NCI-H526 (cell line): ENCODE measurements at regions not wholly inside any gene's neighbourhood (a gene's known extent, or its start where the extent isn't known, plus 50 kb on each side); places are given as distances from the start of the nearest gene placed in this dataset.

Experiments
- DNase-seq, 2 experiments: peaks; one replicate each; lab custom pipeline; 2025; lab: John Stamatoyannopoulos, UW

DNA sequence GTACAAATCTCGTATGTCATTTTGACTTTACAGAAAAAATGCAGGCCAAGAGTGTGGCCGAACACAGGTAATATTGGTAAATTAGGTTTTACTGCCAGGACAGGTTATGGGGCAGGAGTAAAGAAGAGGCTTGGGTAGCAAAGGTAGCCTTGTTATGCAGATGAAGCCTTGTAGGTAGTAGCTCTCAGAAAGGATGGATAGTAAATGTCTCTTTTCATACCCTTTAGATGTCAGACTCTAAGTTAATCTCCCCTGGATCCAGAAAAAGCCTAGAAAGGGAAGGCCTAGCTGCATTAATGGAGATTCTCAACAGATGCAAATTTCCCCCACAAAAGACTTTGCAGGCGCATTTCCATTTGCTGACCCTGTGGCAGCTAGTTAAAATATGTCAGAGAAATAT is 1445.1 kb upstream of the CADM2 start:
- DNase-seq, result no peak

DNA sequence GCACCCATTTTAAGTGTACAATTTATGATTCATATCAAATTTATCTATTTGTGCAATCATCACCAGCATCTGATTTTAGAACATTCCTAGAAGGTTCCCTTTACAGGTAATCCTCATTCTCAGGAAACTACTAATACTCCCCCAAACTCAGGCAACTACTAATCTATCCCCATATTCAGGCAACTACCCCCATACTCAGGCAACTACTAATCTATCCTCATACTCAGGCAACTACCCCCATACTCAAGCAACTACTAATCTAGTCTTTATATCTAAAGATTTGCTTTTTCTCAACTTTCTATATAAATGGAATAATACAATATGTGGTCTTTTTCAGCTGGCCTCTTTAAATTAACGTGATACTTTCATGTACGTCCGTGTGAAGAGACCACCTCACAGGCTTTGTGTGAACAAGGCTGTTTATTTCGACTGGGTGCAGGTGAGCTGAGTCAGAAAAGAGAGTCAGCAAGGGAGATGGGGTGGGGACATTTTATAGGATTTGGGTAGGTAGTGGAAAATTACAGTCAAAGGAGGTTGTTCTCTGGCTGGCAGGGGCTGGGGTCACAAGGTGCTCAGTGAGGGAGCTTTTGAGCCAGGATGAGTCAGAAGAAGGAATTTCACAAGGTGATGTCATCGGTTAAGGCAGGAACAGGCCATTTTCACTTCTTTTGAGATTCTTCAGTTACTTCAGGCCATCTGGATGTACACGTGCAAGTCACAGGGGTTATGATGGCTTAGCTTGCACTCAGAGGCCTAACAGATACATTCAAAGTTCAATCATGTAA is 1444.5 kb upstream of the CADM2 start:
- no peak for DNase-seq

DNA sequence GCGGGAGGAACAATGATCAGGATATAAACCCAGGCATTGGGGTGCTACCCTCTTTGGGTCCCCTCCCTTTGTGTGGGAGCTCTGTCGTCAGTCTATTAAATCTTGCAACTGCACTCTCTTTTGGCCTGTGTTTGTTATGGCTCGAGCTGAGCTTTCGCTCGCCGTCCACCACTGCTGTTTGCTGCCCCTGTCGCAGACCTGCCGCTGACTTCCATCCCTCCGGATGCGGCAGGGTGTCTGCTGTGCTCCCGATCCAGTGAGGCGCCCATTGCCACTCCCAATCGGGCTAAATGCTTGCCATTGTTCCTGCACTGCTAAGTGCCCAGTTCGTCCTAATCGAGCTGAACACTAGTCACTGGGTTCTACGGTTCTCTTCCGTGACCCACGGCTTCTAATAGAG is 1443.7 kb upstream of the CADM2 start:
- DNase-seq, result no peak

DNA sequence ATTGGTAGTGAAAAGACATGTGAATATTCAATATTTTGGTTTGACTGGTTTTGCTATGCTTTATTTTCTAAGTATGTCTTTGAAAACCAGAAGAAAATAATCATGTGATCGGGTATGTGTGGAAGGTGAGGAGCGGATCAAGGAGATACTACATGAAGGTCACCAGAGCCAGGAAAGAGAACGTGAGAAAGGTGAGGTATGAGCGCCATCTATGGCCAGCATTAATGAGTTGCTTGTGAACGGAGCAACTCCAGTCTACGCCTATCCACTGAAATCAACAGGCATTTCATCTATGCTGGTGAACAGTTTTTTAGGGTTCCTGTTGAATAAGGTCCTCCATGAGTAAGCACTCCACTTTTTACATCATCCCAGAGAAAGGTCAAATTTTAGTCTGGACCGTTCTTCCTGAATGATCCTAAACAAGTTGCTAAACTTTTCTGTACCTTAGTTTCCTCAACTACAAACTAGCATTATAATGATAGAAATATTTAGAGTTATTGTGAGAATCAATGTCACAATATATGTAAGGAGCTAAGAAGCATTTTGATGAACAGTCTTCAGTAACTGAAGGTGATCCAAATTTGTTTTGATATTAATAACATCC is 1435.2 kb upstream of the CADM2 start:
- peak; percentile 48 to 65 for DNase-seq

DNA sequence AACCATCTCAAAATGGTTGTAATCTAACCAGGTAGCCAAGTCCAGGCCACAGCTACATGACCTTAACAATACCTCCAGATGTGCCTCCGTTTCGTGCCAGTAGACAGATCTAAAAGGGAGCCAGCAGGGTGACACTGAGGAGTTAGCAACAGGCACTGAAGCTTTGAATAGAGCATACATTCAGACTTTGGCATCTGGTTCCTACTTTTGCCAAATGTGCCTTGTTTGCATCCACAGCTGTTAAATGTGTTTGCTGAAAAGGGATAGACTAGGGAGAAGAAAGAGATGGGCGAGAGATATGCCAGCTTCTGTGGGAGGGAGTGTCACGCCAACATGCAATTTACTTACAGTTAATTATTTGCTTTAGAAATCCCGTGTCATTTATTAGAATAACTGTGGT is 1433.9 kb upstream of the CADM2 start:
- peak; percentile 5 to 12 for DNase-seq

DNA sequence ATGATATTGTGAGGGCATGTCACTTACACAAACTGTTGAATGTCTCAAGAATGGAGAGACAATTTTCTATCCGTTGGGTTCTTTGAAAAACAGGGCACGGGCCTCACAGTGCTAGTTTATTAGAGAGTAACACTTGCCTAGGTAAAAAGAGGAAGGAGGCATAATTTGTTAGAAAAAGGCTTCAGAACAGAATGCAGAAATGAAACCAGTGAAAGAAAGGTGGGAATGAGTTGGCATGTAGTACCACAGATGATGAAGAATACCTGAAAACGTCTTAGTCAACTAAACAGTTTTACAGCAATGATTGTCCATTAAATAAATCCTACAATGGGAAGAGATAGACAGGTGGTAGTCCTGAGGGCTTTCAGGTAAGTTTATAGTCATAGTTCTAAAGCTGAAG is 1399.7 kb upstream of the CADM2 start:
- no peak for DNase-seq

DNA sequence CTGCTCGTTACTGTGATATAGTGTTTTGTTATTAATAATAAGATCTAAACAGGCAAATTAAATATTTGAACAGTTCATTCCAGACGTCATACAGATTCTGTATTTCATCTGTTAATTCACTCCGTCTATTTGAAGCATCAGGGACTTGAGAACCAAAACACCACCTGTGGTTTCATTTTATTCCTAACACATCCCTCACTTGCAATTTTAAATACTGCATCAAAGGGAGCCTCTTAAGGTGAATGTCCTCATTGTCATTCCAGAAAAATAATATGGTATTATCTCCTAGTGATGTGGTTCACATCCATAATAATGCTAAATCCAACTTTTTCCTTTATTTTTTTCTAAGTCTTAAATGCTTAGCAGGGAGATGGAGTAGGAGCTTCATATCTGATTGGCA is 1390.9 kb upstream of the CADM2 start:
- no peak for DNase-seq

DNA sequence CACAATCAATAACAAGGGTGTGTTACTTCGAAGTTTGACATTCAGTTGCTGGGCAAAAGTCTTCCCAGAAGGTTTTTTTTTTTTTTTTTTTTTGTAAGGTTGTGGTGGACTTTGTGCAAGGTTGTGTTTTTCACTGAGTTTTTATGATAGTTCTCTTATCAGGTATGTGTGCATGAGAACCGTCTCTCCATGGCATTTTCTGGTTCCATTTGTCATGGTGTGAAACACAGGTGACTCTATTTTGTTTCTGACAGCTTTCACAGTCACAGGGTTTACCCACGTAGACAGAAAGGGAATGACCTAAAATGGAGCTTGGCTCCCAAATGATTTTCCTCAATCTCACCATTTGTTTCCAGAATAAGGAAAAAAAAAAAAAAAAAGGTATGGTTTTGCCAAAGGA is 1377.2 kb upstream of the CADM2 start:
- DNase-seq, result no peak

DNA sequence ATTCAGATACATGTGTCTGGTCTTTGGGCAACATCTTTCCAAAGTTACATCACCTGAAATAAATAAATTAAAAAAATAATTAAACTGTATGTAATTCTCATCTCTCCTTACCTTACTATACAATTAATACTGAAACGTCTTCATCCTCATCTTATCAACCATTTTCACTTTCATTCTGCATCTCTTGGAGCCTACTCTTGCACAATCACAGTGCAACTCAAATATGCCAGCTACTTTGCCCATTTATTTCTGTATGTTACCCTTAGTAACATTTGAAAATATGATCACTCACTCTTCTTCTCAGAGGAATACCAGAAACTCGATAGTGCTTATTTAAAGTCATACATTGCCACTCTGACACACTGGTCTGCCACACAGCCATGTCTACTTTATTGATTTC is 1357.1 kb upstream of the CADM2 start:
- no peak for DNase-seq

DNA sequence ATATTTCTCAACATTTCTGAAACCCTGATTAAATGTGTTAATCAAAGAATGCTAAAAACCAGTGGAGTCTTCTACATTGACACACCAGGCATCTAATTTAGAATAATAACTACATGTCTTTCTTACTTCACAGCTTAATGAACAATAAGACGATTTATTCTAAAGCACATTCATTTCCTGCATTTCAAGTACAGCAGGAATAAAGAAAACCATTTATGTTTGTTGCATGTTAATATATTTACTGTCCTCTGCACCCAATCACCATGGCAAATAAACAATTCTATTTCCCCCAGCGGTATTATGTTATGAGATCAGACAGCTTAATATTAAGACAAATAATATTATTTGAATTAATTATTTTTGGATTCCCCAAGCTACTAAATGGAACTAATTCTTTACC is 1336.3 kb upstream of the CADM2 start:
- DNase-seq, result no peak

DNA sequence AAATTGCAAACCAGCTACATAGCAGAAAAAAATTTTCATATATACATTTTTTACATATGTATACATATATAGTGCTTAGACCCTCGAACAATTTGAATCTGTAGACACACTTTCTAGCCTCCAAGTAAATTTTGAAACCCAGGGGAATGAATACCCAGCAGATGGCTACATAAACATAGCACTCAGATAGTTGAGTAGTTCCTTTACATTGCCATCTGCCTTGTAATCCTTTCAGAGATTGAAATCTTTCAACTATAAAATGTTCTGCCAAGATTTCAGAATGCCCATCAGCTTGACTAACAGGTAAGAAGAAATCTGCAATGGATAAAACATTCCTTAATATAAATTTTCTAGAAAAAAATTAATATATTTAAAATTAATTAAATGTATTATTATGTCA is 1333.5 kb upstream of the CADM2 start:
- peak in 1 of 2 experiments; percentile 16 for DNase-seq

DNA sequence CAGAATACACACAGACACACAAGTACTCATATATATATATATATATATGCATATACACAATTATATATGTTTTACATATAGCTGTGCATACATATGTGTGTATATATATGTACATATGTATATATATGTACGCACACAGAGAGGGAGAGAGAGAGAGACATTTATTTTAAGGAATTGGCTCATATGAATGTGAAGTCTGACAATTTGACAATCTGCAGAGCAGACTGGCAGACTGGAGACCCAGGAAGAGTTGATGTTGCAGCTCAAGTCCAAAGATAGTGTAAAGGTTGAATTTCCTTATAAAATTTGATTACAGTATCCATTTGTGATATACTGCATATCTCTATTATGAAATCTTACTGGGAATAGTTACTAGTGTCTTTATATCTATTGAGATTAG is 1330.3 kb upstream of the CADM2 start:
- DNase-seq, result no peak

DNA sequence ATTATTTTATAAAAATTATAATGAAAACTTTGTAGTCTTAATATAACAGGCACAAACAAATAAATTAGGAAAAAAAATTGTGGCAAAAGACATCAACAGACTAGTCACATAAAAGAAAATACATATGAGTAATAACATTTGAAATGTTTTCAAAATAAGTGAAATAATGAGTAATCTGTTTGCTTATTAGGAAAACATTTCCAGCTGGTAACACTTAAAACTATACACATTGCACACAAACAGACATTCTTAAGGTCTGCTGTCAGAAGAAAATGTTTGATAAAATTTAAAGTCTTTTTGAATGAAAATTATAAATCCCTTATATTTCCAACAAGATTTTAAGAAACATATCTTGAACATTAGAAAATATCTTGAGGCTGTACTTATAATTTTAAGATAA is 1326.3 kb upstream of the CADM2 start:
- DNase-seq, result no peak

DNA sequence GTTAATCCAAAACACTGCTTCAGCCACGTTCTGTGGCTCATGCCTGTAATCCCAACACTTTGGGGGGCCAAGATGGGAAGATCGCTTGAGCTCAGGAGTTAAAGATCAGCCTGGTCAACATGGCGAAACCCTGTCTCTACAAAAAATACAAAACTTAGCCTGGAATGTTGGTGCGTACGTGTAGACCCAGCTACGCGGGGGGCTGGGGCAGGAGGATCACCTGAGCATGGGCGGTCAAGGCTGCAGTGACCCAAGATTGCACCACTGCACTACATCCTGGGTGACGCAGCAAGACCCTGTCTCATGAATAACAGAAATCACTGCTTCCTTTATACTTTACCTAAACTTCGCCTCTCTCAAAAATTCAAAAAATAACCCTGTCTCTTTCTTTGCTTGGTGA is 1325.0 kb upstream of the CADM2 start:
- DNase-seq, result no peak

DNA sequence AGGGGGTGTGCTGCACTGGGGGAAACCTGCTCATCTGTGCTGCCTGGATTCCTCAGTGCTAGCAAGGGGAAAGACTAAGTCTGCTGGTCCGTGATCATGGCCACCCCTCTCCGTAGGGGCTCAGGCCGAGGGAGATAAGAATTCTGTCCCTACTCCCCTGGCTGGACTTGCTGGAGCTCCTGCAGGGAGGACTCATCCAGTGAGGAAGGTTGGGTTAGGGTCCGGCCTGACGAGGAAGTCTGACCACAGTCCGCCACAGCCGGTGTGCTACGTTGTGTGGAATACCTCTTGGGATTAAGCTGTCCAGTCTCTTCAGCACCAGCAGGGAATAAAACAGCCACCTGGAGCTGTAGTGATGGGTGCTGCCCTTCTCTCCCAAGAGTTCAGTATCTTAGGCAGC is 1309.1 kb upstream of the CADM2 start:
- DNase-seq, result no peak

DNA sequence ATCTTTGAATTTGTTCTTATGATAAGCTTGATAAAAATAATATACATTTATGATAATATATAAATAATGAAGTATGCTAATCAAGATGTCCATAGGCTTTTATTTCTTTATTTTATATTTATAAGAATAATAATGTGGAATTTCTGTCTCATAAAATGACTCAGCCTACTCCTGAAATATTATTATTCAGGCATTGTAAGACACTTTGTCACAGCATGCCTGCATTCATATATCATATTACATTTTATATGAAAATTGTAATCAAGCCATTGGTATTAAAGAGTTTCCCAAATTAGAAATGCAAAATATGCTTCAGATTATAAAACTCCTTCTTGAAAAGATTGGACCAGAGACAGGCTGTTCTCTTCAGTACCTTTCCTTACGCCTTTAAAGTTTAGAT is 1303.7 kb upstream of the CADM2 start:
- DNase-seq, result no peak

DNA sequence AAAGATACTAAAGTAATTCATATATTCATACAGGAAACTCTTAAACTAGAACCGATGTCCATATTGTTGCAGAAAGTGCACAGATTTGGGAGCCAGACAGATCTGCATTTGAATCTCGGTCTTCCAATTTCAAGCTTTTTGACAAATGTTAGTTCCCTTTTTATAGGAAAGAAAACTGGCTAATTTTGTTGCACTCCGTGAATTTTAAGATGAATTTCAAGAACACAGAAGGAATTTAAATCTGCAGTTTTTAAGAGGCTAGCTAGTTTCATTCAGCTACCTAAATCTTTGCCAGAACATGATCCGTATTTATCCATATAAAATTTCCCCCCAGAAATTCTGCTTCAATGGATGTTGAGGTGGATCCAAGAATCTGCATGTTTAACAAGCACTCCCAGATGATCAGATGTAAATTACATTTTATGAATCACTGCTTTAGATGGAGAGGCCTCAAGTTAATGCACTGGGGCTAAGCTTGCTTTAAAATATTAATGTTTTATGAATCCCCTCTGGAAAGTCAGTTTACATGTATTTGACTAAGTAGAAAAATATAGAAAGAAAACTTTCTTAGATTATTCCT is 1296.3 kb upstream of the CADM2 start:
- no peak for DNase-seq

DNA sequence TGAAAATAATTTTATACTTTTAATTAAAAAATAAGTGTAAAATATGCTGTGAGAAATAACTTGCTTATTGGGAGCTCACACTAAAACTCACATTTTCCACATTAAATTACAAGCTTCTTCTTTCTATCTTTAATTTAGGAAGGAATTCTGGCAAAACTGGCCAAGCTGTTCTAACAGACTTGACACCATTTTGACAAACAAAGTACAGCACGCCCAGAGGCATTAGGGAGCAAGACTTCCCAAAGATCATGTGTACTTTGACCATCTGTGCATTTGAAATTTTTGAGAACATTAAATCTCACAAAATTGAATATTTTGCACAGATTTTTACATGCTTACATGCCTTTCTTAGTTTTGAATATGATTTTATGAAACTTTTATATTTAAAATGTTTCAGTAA is 1288.4 kb upstream of the CADM2 start:
- DNase-seq, result no peak

DNA sequence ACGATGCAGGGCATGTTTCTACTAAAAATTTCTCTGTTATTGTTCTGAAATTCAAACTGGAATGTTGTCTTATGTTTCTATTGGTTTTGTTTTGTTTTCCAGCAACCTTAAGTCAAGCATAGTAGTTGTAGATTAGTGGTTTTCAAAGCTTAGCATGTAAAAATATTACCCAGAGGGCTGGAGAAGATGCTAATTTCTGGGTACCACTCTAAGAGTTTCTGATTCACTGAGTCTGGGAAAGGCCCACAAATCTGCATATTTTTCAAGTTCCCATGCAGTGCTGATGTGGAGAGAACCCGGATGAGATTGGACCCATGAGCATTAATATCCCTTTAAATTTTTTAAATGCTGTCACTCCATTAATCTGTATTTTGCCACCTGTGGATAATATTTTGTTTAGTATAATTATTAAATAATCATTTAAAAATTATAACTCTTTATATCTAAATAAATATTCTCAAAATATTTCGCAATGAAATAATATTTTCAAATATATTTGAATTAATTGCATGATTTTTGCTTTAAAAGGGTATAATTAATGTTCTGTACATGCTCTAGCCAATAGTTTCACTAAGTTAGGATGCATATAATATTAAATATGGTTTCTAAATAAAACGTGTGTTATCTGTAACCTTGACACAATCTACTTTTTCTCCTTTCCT is 1274.7 kb upstream of the CADM2 start:
- no peak for DNase-seq

DNA sequence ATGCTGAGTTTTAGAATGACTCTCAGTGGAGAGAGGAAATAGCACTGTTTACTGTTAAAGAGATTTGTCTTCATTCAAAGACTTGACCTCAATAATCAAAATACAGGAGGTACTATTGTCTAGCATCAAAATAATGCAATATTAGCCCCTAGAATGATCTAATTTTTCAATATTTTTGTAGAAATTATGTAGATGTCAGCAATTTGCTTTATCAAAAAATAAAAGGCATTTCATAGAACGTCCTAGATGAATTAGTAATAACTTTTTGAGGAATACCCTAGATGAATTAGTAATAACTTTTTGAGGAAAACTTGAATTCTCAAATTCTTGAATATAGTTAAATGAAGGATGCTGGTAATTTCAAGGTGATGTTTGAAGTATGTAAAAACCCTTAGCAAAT is 1252.1 kb upstream of the CADM2 start:
- DNase-seq, result no peak

DNA sequence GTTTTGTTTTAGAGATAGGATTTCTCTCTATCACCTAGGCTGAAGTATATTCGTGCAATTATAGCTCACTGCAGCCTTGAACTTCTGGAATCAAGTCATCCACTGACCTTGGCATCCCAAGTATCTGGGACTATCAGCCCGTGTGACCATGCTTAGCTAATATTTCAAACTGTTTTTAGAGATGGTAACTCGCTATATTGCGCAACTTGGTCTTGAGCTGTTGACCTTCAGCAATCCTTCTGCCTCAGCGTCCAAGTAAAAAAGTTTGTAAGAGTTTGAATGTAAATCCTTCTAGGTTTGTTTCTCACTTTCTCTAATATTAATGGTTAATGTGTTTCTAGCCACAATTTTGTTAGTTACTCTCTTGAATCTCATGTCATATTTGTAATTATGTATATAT is 1243.5 kb upstream of the CADM2 start:
- DNase-seq, result no peak

DNA sequence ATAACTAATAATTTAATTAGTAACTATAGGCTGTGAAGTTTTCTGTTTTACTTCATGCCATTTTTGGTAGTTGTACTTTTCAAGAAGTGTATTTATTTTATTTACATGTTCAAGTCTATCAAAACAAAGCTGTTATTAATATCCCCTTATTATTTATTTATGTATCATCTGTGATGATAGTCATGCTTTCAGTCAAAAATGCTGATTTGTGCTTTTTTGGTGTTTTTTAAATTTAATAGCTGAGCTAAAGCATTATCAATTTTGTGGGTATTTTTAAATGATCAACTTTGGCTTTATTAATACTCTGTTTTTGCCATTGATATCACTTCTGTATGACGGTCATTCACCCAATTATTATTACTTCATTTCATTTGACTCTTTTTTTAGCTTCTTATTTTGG is 1229.2 kb upstream of the CADM2 start:
- no peak for DNase-seq

DNA sequence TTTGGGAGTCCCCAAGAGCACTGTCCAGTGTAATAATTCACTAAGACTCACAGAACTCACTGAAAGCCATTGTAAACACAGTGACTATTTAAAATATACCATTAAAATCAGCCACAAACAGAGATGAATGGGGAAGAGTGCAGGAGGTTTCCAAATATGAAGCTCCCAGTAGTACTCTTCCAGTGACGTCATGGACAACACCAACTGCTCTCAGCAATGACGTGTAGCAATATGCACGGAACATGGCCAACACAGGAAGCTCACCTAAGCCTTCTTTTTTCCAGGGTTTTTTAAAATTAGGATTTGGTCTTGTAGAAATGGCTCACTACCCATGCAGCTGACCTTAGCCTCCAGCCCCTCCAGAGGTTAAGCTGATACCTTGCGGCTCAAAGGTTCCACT is 1224.1 kb upstream of the CADM2 start:
- no peak for DNase-seq
